AG09309 (cell line): ENCODE measurements at regions not wholly inside any gene's neighbourhood (a gene's known extent, or its start where the extent isn't known, plus 50 kb on each side); places are given as distances from the start of the nearest gene placed in this dataset.
"Not testable (repeated sequence)": the region's sequence is repeated elsewhere in the genome, so short reads cannot be mapped to it uniquely, and the experiment has no call there.

ENCODE experiments used
- DNase-seq: peaks from one replicate; pipeline ENCODE4 v3.0.0-alpha.2; 2010; ENCODE audit warnings: low read depth
- H3K4me3 ChIP-seq: 2 replicates; pipeline ENCODE4 v1.5.1; 2011; ENCODE audit warnings: mild to moderate bottlenecking, low read depth, low read length, moderate library complexity; ENCODE audit not compliant: control insufficient read depth
- CTCF ChIP-seq: IDR thresholded peaks from 2 replicates; pipeline ENCODE4 v1.5.1; 2011; ENCODE audit warnings: mild to moderate bottlenecking, low read depth, low read length, inconsistent platforms; ENCODE audit not compliant: insufficient read depth, control insufficient read depth; ENCODE audit errors: missing control alignments

GRCh38 chr13:48583859-48584311 is 51.0 kb upstream of the RCBTB2 start:
- no peak for TF ChIP-seq CTCF
- DNase-seq, result no peak
- no peak overlapping the region for H3K4me3 ChIP-seq

- no peak for TF ChIP-seq CTCF
- DNase-seq, result peak; percentile 52
- H3K4me3 ChIP-seq, result no peak overlapping the region
Observed at GRCh38 chr13:48585456-48585840, 52.6 kb upstream of the RCBTB2 start.

GRCh38 chr13:48586591-48587103 is 53.8 kb upstream of the RCBTB2 start:
- DNase-seq, result no peak
- no peak overlapping the region for H3K4me3 ChIP-seq
- no peak for TF ChIP-seq CTCF

GRCh38 chr13:48588120-48588519 is 55.2 kb upstream of the RCBTB2 start:
- H3K4me3 ChIP-seq, result no peak overlapping the region
- TF ChIP-seq CTCF, result no peak
- DNase-seq, result no peak

GRCh38 chr13:48590141-48590901 is 57.4 kb upstream of the RCBTB2 start:
- no peak for TF ChIP-seq CTCF
- H3K4me3 ChIP-seq, result no peak overlapping the region
- no peak for DNase-seq

GRCh38 chr13:48591124-48591872 is 58.4 kb upstream of the RCBTB2 start:
- not testable (repeated sequence) for H3K4me3 ChIP-seq, DNase-seq

- no peak for DNase-seq
- H3K4me3 ChIP-seq, result no peak overlapping the region
- no peak for TF ChIP-seq CTCF
Observed at GRCh38 chr13:48591889-48592687, 59.2 kb upstream of the RCBTB2 start.
